Neural cell (in vitro differentiated cells): ENCODE measurements at regions not wholly inside any gene's neighbourhood (a gene's known extent, or its start where the extent isn't known, plus 50 kb on each side); places are given as distances from the start of the nearest gene placed in this dataset.

Experiments used
- H2AFZ ChIP-seq: fragments of 200-600, 300-800 bp; sonication (generic), shearing (Covaris generic); 2 replicates; pipeline ENCODE4 v1.6.0; 2014; ENCODE audit warnings: low read depth, mild to moderate bottlenecking, antibody characterized with exemption, low read length, moderate library complexity
- H3F3A ChIP-seq: fragments of 200-600 bp; shearing (Covaris generic); 2 replicates; pipeline ENCODE4 v1.6.1; 2016; ENCODE audit warnings: mild to moderate bottlenecking, moderate library complexity, mixed read lengths, antibody characterized with exemption, low read length; ENCODE audit not compliant: insufficient read depth, poor library complexity, severe bottlenecking
- H3K27ac ChIP-seq: fragments of 200-600, 300-800 bp; sonication (generic), shearing (Covaris generic); 2 replicates; pipeline ENCODE4 v1.5.1; 2014; ENCODE audit warnings: mild to moderate bottlenecking, low read length, moderate library complexity
- H3K27me3 ChIP-seq: fragments of 300-800, 200-600 bp; sonication (generic), shearing (Covaris generic); 2 replicates; pipeline ENCODE4 v1.6.0; 2014; ENCODE audit warnings: mild to moderate bottlenecking, low read depth, low read length, moderate library complexity; ENCODE audit not compliant: insufficient read depth
- H3K36me3 ChIP-seq: fragments of 300-800, 200-600 bp; sonication (generic), shearing (Covaris generic); 2 replicates; pipeline ENCODE4 v1.5.1; 2014; ENCODE audit warnings: mild to moderate bottlenecking, antibody characterized with exemption, low read length, moderate library complexity; ENCODE audit not compliant: insufficient read depth
- H3K4me2 ChIP-seq: fragments of 300-800, 200-600 bp; sonication (generic), shearing (Covaris generic); 2 replicates; pipeline ENCODE4 v1.6.0; 2014; ENCODE audit warnings: mild to moderate bottlenecking, low read length
- H3K4me3 ChIP-seq: fragments of 300-800, 200-600 bp; sonication (generic), shearing (Covaris generic); 2 replicates; pipeline ENCODE4 v1.5.1; 2014; ENCODE audit warnings: mild to moderate bottlenecking, low read length, moderate library complexity
- H3K79me2 ChIP-seq: fragments of 200-600 bp; shearing (Covaris generic); replicated peaks from 2 replicates; pipeline ENCODE4 v1.6.0; 2014; ENCODE audit warnings: mild to moderate bottlenecking, low read length, moderate library complexity; ENCODE audit not compliant: insufficient read depth
- H3K9ac ChIP-seq: fragments of 300-800, 200-600 bp; sonication (generic), shearing (Covaris generic); 2 replicates; pipeline ENCODE4 v1.6.1; 2016; ENCODE audit warnings: mild to moderate bottlenecking, low read length, mixed read lengths
- H3K9me2 ChIP-seq: fragments of 200-600 bp; shearing (Covaris generic); 2 replicates; pipeline ENCODE4 v1.6.1; 2016; ENCODE audit warnings: mild to moderate bottlenecking, low read length, mixed read lengths; ENCODE audit not compliant: insufficient read depth
- H3K9me3 ChIP-seq: fragments of 200-600, 300-800 bp; sonication (generic), shearing (Covaris generic); 2 replicates; pipeline ENCODE4 v1.6.1; 2016; ENCODE audit warnings: mild to moderate bottlenecking, mixed run types, low read length, moderate library complexity, mixed read lengths
- H4K20me1 ChIP-seq: fragments of 200-600 bp; shearing (Covaris generic); 2 replicates; pipeline ENCODE4 v1.6.1; 2016; ENCODE audit warnings: mild to moderate bottlenecking, mixed run types; ENCODE audit not compliant: insufficient read depth
- CTCF ChIP-seq: fragments of 450-650 bp; IDR thresholded peaks from 2 replicates; pipeline ENCODE4 v1.5.1; 2014; ENCODE audit warnings: antibody characterized with exemption, mild to moderate bottlenecking, moderate library complexity; ENCODE audit not compliant: poor library complexity, severe bottlenecking
- EP300 ChIP-seq: fragments of 450-650 bp; conservative IDR thresholded peaks from 2 replicates; pipeline ENCODE4 v1.6.1; 2014; ENCODE audit warnings: antibody characterized with exemption, mild to moderate bottlenecking, moderate library complexity; ENCODE audit not compliant: poor library complexity, severe bottlenecking
- EZH2 ChIP-seq: fragments of 200-600, 300-800 bp; shearing (Covaris generic), sonication (generic); IDR thresholded peaks from 2 replicates; pipeline ENCODE4 v1.6.1; 2014; ENCODE audit warnings: antibody characterized with exemption, low read length, borderline replicate concordance, mild to moderate bottlenecking; ENCODE audit not compliant: insufficient read depth, poor library complexity, severe bottlenecking
- MXI1 ChIP-seq: fragments of 450-650 bp; conservative IDR thresholded peaks from 2 replicates; pipeline ENCODE4 v1.6.1; 2014; ENCODE audit warnings: antibody characterized with exemption, mild to moderate bottlenecking; ENCODE audit not compliant: poor library complexity, severe bottlenecking
- POLR2AphosphoS5 ChIP-seq: IDR thresholded peaks from 2 replicates; pipeline ENCODE4 v1.6.1; 2012
- RAD21 ChIP-seq: fragments of 450-650 bp; conservative IDR thresholded peaks from 2 replicates; pipeline ENCODE4 v1.6.1; 2014; ENCODE audit warnings: antibody characterized with exemption, mild to moderate bottlenecking, moderate library complexity
- SMC3 ChIP-seq: fragments of 450-650 bp; conservative IDR thresholded peaks from 2 replicates; pipeline ENCODE4 v1.6.1; 2014; ENCODE audit warnings: antibody characterized with exemption, mild to moderate bottlenecking, moderate library complexity; ENCODE audit not compliant: poor library complexity
- TAF1 ChIP-seq: IDR thresholded peaks from 2 replicates; pipeline ENCODE4 v1.6.1; 2012; ENCODE audit warnings: low read depth
- TF ChIP-seq, protein P1 (sequence below): IDR thresholded peaks from 2 replicates; pipeline ENCODE4 v1.6.1; 2012; ENCODE audit warnings: borderline replicate concordance

DNA sequence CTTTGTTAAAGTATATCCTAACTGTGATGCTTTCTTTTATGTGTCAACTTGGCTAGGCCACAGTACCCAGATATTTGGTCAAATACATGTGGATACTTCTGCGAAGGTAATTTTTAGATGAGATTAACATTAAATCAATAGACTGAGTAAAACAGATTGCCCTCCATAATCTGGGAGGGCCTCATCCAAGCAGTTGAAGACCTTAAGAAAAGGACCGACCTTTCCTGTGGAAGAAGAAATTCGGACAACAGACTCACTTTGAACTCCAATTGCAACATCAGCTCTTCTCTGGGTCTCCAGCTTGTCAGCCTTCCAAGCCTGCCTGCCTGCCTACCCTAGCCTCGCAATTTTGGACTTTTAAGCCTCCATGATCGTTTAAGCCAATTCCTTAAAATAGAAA is 57.9 kb upstream of the DOCK9 start (continued):
- no peak for TF ChIP-seq CTCF

DNA sequence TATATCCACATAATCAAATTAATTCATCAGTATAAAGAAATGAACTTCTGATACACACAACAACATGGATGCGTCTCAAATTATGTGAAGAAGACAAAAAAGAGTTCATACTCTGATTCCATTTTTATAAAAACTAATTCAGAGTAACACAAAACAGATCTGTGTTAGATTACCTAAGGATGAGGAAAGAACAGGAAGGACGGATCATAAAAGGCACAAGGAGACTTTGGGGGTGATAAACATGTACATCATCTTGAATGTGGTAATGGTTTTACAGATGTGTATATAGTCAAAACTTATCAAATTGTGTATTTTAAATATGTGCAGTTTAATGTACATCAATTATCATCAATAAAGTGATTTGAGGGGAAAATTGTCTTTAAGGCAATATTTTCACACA is 59.9 kb upstream of the DOCK9 start:
- no peaks in the 10 kb centered on the region for H3K9me3 ChIP-seq
- H3K9ac ChIP-seq, result no peak overlapping the region
- H3K27ac ChIP-seq, result no peak overlapping the region
- H2AFZ ChIP-seq, result no peak overlapping the region
- TF ChIP-seq SMC3 (no peak), POLR2AphosphoS5 (no peak), CTCF (no peak), MXI1 (no peak), EZH2 (no peak), RAD21 (no peak), EP300 (no peak), TAF1 (no peak)
- TF ChIP-seq, protein P1, sequence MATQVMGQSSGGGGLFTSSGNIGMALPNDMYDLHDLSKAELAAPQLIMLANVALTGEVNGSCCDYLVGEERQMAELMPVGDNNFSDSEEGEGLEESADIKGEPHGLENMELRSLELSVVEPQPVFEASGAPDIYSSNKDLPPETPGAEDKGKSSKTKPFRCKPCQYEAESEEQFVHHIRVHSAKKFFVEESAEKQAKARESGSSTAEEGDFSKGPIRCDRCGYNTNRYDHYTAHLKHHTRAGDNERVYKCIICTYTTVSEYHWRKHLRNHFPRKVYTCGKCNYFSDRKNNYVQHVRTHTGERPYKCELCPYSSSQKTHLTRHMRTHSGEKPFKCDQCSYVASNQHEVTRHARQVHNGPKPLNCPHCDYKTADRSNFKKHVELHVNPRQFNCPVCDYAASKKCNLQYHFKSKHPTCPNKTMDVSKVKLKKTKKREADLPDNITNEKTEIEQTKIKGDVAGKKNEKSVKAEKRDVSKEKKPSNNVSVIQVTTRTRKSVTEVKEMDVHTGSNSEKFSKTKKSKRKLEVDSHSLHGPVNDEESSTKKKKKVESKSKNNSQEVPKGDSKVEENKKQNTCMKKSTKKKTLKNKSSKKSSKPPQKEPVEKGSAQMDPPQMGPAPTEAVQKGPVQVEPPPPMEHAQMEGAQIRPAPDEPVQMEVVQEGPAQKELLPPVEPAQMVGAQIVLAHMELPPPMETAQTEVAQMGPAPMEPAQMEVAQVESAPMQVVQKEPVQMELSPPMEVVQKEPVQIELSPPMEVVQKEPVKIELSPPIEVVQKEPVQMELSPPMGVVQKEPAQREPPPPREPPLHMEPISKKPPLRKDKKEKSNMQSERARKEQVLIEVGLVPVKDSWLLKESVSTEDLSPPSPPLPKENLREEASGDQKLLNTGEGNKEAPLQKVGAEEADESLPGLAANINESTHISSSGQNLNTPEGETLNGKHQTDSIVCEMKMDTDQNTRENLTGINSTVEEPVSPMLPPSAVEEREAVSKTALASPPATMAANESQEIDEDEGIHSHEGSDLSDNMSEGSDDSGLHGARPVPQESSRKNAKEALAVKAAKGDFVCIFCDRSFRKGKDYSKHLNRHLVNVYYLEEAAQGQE, result no peak
- H3K4me3 ChIP-seq, result no peak overlapping the region
- H4K20me1 ChIP-seq, result no peaks in the 10 kb centered on the region
- no peaks in the 10 kb centered on the region for H3K9me2 ChIP-seq
- no peaks in the 10 kb centered on the region for H3K79me2 ChIP-seq
- H3K4me2 ChIP-seq, result no peak overlapping the region
- no peaks in the 10 kb centered on the region for H3K36me3 ChIP-seq
- H3F3A ChIP-seq, result no peaks in the 10 kb centered on the region
- H3K27me3 ChIP-seq, result no peaks in the 10 kb centered on the region

GRCh38 chr13:99039718-99040280 is 61.9 kb upstream of the DOCK9 start:
- no peaks in the 10 kb centered on the region for H3K9me3 ChIP-seq
- no peak for TF ChIP-seq TAF1
- no peak for TF ChIP-seq SMC3
- TF ChIP-seq MXI1, result no peak
- TF ChIP-seq RAD21, result no peak
- H3K36me3 ChIP-seq, result no peaks in the 10 kb centered on the region
- H3K4me3 ChIP-seq, result no peak overlapping the region
- H2AFZ ChIP-seq, result no peak overlapping the region
- no peak overlapping the region for H3K9ac ChIP-seq
- no peak overlapping the region for H3K27ac ChIP-seq
- H3F3A ChIP-seq, result no peaks in the 10 kb centered on the region
- H4K20me1 ChIP-seq, result no peaks in the 10 kb centered on the region
- H3K9me2 ChIP-seq, result no peaks in the 10 kb centered on the region
- H3K4me2 ChIP-seq, result no peak overlapping the region
- H3K79me2 ChIP-seq, result no peaks in the 10 kb centered on the region
- H3K27me3 ChIP-seq, result no peaks in the 10 kb centered on the region
